HCT116 (cell line): ENCODE measurements at regions not wholly inside any gene's neighbourhood (a gene's known extent, or its start where the extent isn't known, plus 50 kb on each side); places are given as distances from the start of the nearest gene placed in this dataset.

Experiments used
- CEBPB ChIP-seq: IDR thresholded peaks from 2 replicates; pipeline ENCODE4 v1.6.1; 2012; ENCODE audit warnings: low read depth
- CTCF ChIP-seq, 3 experiments: fragments of 200-600 bp in 1 of 3; sonication (generic) in 1 of 3; IDR thresholded peaks in 2 of 3; conservative IDR thresholded peaks in 1 of 3; 2 replicates each; pipeline ENCODE4 v1.5.1; 2012 to 2017; ENCODE audit warnings: low read depth in 2 of 3, low read length in 2 of 3, antibody characterized with exemption in 1 of 3, borderline replicate concordance in 1 of 3, control low read depth in 1 of 3, mild to moderate bottlenecking in 1 of 3, mixed read lengths in 1 of 3, mixed run types in 1 of 3, moderate library complexity in 1 of 3; ENCODE audit not compliant: insufficient read depth in 1 of 3
- RAD21 ChIP-seq: IDR thresholded peaks from 2 replicates; pipeline ENCODE4 v1.6.1; 2012; ENCODE audit warnings: low read depth, mild to moderate bottlenecking
- SP1 ChIP-seq: IDR thresholded peaks from 2 replicates; pipeline ENCODE4 v1.6.1; 2012; ENCODE audit warnings: low read depth
- ZFX ChIP-seq: fragments of 450-650 bp; IDR thresholded peaks from 2 replicates; pipeline ENCODE4 v1.6.1; 2017

- TF ChIP-seq SP1 (no peak), CEBPB (no peak), CTCF (IDR thresholded peaks at IDR 0.05 in 2 of 3, conservative IDR thresholded peaks at IDR 0.05 in 1 of 3; ENCODE audit: borderline replicate concordance in 1 of 3, insufficient read depth in 1 of 3, low read depth in 2 of 3, low read length in 2 of 3) (no peak), RAD21 (no peak), ZFX (no peak)
Measured at GRCh38 chr4:187491959-187492358, 503.6 kb upstream of the ZFP42 start.
